ENCODE measurements at regions not wholly inside any gene's neighbourhood (a gene's known extent, or its start where the extent isn't known, plus 50 kb on each side); places are given as distances from the start of the nearest gene placed in this dataset.

DNA sequence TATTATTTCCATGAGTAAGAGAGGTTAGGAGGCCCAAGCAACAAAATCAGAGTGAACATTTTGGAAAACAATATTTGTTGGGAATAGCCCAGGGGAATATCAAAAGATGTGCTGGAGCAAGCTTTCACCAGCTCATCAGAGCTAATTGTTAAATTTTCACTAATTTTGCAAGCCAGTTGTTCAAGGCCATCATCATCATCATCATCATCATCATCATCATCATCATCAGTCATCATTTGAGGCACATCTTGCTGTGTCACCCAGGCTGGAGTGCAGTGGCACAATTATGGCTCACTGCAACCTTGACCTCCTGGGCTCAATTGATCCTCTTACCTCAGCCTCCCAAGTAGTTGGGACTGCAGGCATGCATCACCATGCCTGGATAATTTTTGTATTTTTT is 350.5 kb upstream of the MEF2C start:
- no peak overlapping the region for H3K4me3 ChIP-seq (ENCODE audit: low read depth, low read length)
- TF ChIP-seq CTCF (IDR thresholded peaks at IDR 0.05; ENCODE audit: insufficient read depth, low read depth, low read length, missing control alignments) = no peak
- no peak for DNase-seq (ENCODE audit: low read depth)

GRCh38 chr5:89232139-89232603 is 349.2 kb upstream of the MEF2C start:
- H3K4me3 ChIP-seq (ENCODE audit: low read depth, low read length) = peak overlapping the region; percentile 26; the same call in 1 of the 2 replicates

DNA sequence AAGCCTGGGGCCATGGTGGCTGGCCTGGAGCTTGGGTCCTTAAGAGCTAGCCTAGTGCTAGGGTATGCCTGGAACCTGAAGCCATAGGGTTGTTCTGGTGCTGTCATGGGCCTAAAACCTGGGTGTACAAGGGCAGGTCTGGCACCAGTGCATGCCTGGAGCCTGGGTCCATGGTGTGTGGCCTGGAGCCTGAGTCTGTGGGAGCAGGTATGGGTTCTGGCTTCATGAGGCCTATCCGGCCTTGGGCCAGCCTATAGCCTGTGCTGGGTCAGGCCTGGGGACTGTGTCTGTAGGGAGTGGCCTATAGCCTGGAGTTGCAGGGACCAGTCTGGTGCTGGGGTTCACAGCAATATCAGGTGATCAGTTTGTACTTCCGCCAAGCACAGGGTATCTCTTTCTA is 347.2 kb upstream of the MEF2C start:
- no peak overlapping the region for H3K4me3 ChIP-seq (ENCODE audit: low read depth, low read length)
- TF ChIP-seq CTCF (IDR thresholded peaks at IDR 0.05; ENCODE audit: insufficient read depth, low read depth, low read length, missing control alignments) = no peak
- DNase-seq (ENCODE audit: low read depth) = peak; percentile 9

More at GRCh38 chr5:89232139-89232603, 349.2 kb upstream of the MEF2C start:
- TF ChIP-seq CTCF (IDR thresholded peaks at IDR 0.05; ENCODE audit: insufficient read depth, low read depth, low read length, missing control alignments) = no peak
- DNase-seq (ENCODE audit: low read depth) = peak; percentile 94

GRCh38 chr5:89229331-89230070 is 346.5 kb upstream of the MEF2C start:
- no peak for DNase-seq (ENCODE audit: low read depth)
- no peak for TF ChIP-seq CTCF (IDR thresholded peaks at IDR 0.05; ENCODE audit: insufficient read depth, low read depth, low read length, missing control alignments)
- H3K4me3 ChIP-seq (ENCODE audit: low read depth, low read length) = no peak overlapping the region

DNA sequence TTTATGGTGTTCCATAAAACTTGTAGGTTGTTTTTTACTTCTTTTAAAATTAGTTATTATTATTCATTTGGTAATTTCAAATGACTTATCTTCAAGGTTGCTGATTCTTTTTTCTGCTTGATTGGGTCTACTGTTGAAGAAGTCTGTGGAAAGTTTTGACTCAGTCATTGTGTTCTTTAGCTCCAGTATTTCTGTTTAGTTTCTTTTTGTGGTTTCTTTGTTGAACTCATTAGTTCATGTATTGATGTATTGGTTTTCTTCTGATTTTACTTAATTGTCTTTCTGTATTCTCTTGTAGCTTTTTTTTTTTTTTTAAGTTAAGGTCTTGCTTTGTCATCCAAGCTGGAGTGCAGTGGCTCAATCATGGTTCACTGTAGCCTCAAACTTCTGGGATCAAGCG is 345.4 kb upstream of the MEF2C start:
- peak; percentile 62 for DNase-seq (ENCODE audit: low read depth)

GRCh38 chr5:89218364-89218763 is 335.4 kb upstream of the MEF2C start:
- no peak for TF ChIP-seq CTCF (IDR thresholded peaks at IDR 0.05; ENCODE audit: insufficient read depth, low read depth, low read length, missing control alignments)
- DNase-seq (ENCODE audit: low read depth) = no peak
- H3K4me3 ChIP-seq (ENCODE audit: low read depth, low read length) = no peak overlapping the region

More for the DNA sequence above, 345.4 kb upstream of the MEF2C start:
- H3K4me3 ChIP-seq (ENCODE audit: low read depth, low read length) = no peak overlapping the region
- no peak for TF ChIP-seq CTCF (IDR thresholded peaks at IDR 0.05; ENCODE audit: insufficient read depth, low read depth, low read length, missing control alignments)

- DNase-seq (ENCODE audit: low read depth) = no peak
- no peak overlapping the region for H3K4me3 ChIP-seq (ENCODE audit: low read depth, low read length)
- no peak for TF ChIP-seq CTCF (IDR thresholded peaks at IDR 0.05; ENCODE audit: insufficient read depth, low read depth, low read length, missing control alignments)
These were observed 333.6 kb upstream of the MEF2C start for GRCh38 chr5:89216606-89217005.

Data from GM12865 (cell line).